Keratinocyte (primary cell): ENCODE measurements at regions not wholly inside any gene's neighbourhood (a gene's known extent, or its start where the extent isn't known, plus 50 kb on each side); places are given as distances from the start of the nearest gene placed in this dataset.

Experiments used
- DNase-seq: peaks from one replicate; pipeline ENCODE4 v3.0.0-alpha.2; 2011; ENCODE audit warnings: low read depth, missing footprints, low spot score
- FAIRE-seq: peaks from 2 replicates; lab custom pipeline; 2011; peaks lifted over from hg19 to GRCh38; lab: Jason Lieb, UNC
- H2AFZ ChIP-seq: 2 replicates; pipeline ENCODE4 v1.6.0; 2012; ENCODE audit warnings: low read length, control low read depth, inconsistent platforms; ENCODE audit not compliant: control insufficient read depth
- H3K27ac ChIP-seq: 2 replicates; pipeline ENCODE4 v1.5.1; 2011; ENCODE audit warnings: low read length; ENCODE audit not compliant: control insufficient read depth, insufficient read depth
- H3K27me3 ChIP-seq: 3 replicates; pipeline ENCODE4 v1.6.0; 2011; ENCODE audit warnings: low read length; ENCODE audit not compliant: control insufficient read depth, insufficient read depth; ENCODE audit errors: extremely low read depth
- H3K36me3 ChIP-seq, 2 experiments: 2 replicates in 1 of 2; 3 replicates in 1 of 2; pipeline ENCODE4 v1.5.1; 2011; ENCODE audit warnings: low read length in 2 of 2, mild to moderate bottlenecking in 1 of 2; ENCODE audit not compliant: control insufficient read depth in 2 of 2, insufficient read depth in 2 of 2; ENCODE audit errors: extremely low read depth in 1 of 2
- H3K4me1 ChIP-seq: 3 replicates; pipeline ENCODE4 v1.5.1; 2011; ENCODE audit warnings: low read length; ENCODE audit not compliant: control insufficient read depth, insufficient read depth; ENCODE audit errors: extremely low read depth
- H3K4me2 ChIP-seq: 3 replicates; pipeline ENCODE4 v1.6.0; 2011; ENCODE audit warnings: low read depth, low read length; ENCODE audit not compliant: control insufficient read depth, insufficient read depth; ENCODE audit errors: extremely low read depth
- H3K4me3 ChIP-seq, 3 experiments: fragments of 200-600 bp in 1 of 3; sonication (generic) in 1 of 3; 2 replicates in 2 of 3; 3 replicates in 1 of 3; pipeline ENCODE4 v1.5.1; 2011 to 2016; ENCODE audit warnings: low read length in 3 of 3, mild to moderate bottlenecking in 3 of 3, control low read depth in 2 of 3, inconsistent platforms in 1 of 3, low read depth in 1 of 3, mixed read lengths in 1 of 3, mixed run types in 1 of 3, moderate library complexity in 1 of 3; ENCODE audit not compliant: control insufficient read depth in 2 of 3, insufficient read depth in 2 of 3; ENCODE audit errors: extremely low read depth in 1 of 3
- H3K79me2 ChIP-seq: 2 replicates; pipeline ENCODE4 v1.6.0; 2012; ENCODE audit warnings: low read length; ENCODE audit not compliant: control insufficient read depth, insufficient read depth
- H3K9ac ChIP-seq: 3 replicates; pipeline ENCODE4 v1.6.0; 2011; ENCODE audit warnings: low read length; ENCODE audit not compliant: control insufficient read depth, insufficient read depth; ENCODE audit errors: extremely low read depth
- H3K9me1 ChIP-seq: 3 replicates; pipeline ENCODE4 v1.6.0; 2011; ENCODE audit warnings: low read length; ENCODE audit not compliant: control insufficient read depth, insufficient read depth; ENCODE audit errors: extremely low read depth
- H3K9me3 ChIP-seq: 2 replicates; pipeline ENCODE4 v1.5.1; 2012; ENCODE audit warnings: low read depth, low read length; ENCODE audit not compliant: control insufficient read depth
- H4K20me1 ChIP-seq: 3 replicates; pipeline ENCODE4 v1.6.0; 2011; ENCODE audit warnings: low read length; ENCODE audit not compliant: control insufficient read depth, insufficient read depth; ENCODE audit errors: extremely low read depth
- CTCF ChIP-seq, 3 experiments: IDR thresholded peaks in 1 of 3; conservative IDR thresholded peaks in 1 of 3; optimal IDR thresholded peaks in 1 of 3; 2 replicates in 2 of 3; 3 replicates in 1 of 3; pipeline versions ENCODE3 to v1.5.1; 2011; ENCODE audit warnings: low read length in 3 of 3, mild to moderate bottlenecking in 3 of 3, moderate library complexity in 2 of 3, control low read depth in 1 of 3, inconsistent platforms in 1 of 3; ENCODE audit not compliant: insufficient read depth in 2 of 3; ENCODE audit errors: extremely low read depth in 1 of 3
- EZH2 ChIP-seq: IDR thresholded peaks from one replicate; pipeline ENCODE4 v1.6.1; 2012; ENCODE audit warnings: inconsistent platforms, mild to moderate bottlenecking, low read length, moderate library complexity
- dilution Hi-C: fragments of 300-500 bp; cut with MboI; formaldehyde crosslinking; loops from one replicate; pipeline ENCODE4 v1.7.0; 2020; ENCODE audit warnings: low sequenced_read_pairs; ENCODE audit not compliant: extremely low pct_ligation_motif_present

- TF ChIP-seq EZH2 (no peak), CTCF (optimal IDR thresholded peaks at IDR 0.05 in 1 of 3, IDR thresholded peaks at IDR 0.05 in 1 of 3, conservative IDR thresholded peaks at IDR 0.05 in 1 of 3; ENCODE audit: extremely low read depth in 1 of 3, insufficient read depth in 2 of 3, low read length in 3 of 3) (no peak)
- H3K9me3 ChIP-seq, result peaks cover 8% of the 10 kb centered on the region
- no peak for FAIRE-seq
These were observed 488.7 kb downstream of the TRIML1 start for GRCh38 chr4:188627892-188628291.

GRCh38 chr4:188639479-188640100, 500.3 kb downstream of the TRIML1 start:
- Histone ChIP-seq H3K4me3 (no peak overlapping the region), H3K27me3 (no peaks in the 10 kb centered on the region), H3K79me2 (no peaks in the 10 kb centered on the region), H4K20me1 (no peaks in the 10 kb centered on the region), H3K36me3 (no peaks in the 10 kb centered on the region), H3K4me2 (no peak overlapping the region), H2AFZ (no peak overlapping the region), H3K9me1 (no peaks in the 10 kb centered on the region), H3K27ac (no peak overlapping the region), H3K9ac (no peak overlapping the region), H3K4me1 (no peaks in the 10 kb centered on the region), H3K9me3 (no peaks in the 10 kb centered on the region)
- DNase-seq (no peak), FAIRE-seq (no peak)
- dilution Hi-C loops, result no loop called here
- TF ChIP-seq CTCF (optimal IDR thresholded peaks at IDR 0.05 in 1 of 3, IDR thresholded peaks at IDR 0.05 in 1 of 3, conservative IDR thresholded peaks at IDR 0.05 in 1 of 3; ENCODE audit: extremely low read depth in 1 of 3, insufficient read depth in 2 of 3, low read length in 3 of 3) (no peak), EZH2 (no peak)

More at GRCh38 chr4:188627892-188628291, 488.7 kb downstream of the TRIML1 start:
- Histone ChIP-seq H3K27me3 (no peaks in the 10 kb centered on the region), H3K4me3 (no peak overlapping the region), H4K20me1 (no peaks in the 10 kb centered on the region), H2AFZ (no peak overlapping the region), H3K4me1 (no peaks in the 10 kb centered on the region), H3K9ac (no peak overlapping the region), H3K36me3 (no peaks in the 10 kb centered on the region), H3K79me2 (no peaks in the 10 kb centered on the region), H3K9me1 (no peaks in the 10 kb centered on the region), H3K4me2 (no peak overlapping the region), H3K27ac (no peak overlapping the region)
- DNase-seq, result no peak
- dilution Hi-C loops, result no loop called here
